Activated CD8-positive, alpha-beta memory T cell treated with anti-CD3 and anti-CD28 coated beads, Interleukin-2, amount 50 U/mL, for 4 hours (primary cell): ENCODE measurements at regions not wholly inside any gene's neighbourhood (a gene's known extent, or its start where the extent isn't known, plus 50 kb on each side); places are given as distances from the start of the nearest gene placed in this dataset.
"Not testable (repeated sequence)": the region's sequence is repeated elsewhere in the genome, so short reads cannot be mapped to it uniquely, and the experiment has no call there.

Source experiments
- DNase-seq: peaks from one replicate; pipeline ENCODE4 v3.0.0-alpha.2; 2020

GRCh38 chr4:124070688-124071484 is 641.6 kb downstream of the ANKRD50 start:
- no peak for DNase-seq

- DNase-seq: not testable (repeated sequence)
Measured at GRCh38 chr4:124075276-124075675, 637.3 kb downstream of the ANKRD50 start.

- DNase-seq: no peak
Measured at GRCh38 chr4:124079174-124079780, 633.3 kb downstream of the ANKRD50 start.

GRCh38 chr4:124083711-124084110 is 628.8 kb downstream of the ANKRD50 start:
- DNase-seq: no peak

GRCh38 chr4:124085561-124086180 is 626.9 kb downstream of the ANKRD50 start:
- no peak for DNase-seq

- DNase-seq: no peak
Measured at GRCh38 chr4:124090021-124090420, 622.5 kb downstream of the ANKRD50 start.

GRCh38 chr4:124092101-124092500 is 620.4 kb downstream of the ANKRD50 start:
- no peak for DNase-seq

- DNase-seq: no peak
Measured at GRCh38 chr4:124092541-124092984, 620.0 kb downstream of the ANKRD50 start.

- DNase-seq: no peak
Measured at GRCh38 chr4:124095621-124096020, 616.9 kb downstream of the ANKRD50 start.

- no peak for DNase-seq
Measured at GRCh38 chr4:124096290-124096689, 616.2 kb downstream of the ANKRD50 start.

GRCh38 chr4:124097447-124097846 is 615.1 kb downstream of the ANKRD50 start:
- no peak for DNase-seq

- DNase-seq: no peak
Measured at GRCh38 chr4:124104101-124104500, 608.4 kb downstream of the ANKRD50 start.

- DNase-seq: no peak
Measured at GRCh38 chr4:124104628-124105027, 607.9 kb downstream of the ANKRD50 start.

GRCh38 chr4:124105212-124105611 is 607.3 kb downstream of the ANKRD50 start:
- no peak for DNase-seq

- no peak for DNase-seq
Measured at GRCh38 chr4:124111411-124111810, 601.1 kb downstream of the ANKRD50 start.

- no peak for DNase-seq
Measured at GRCh38 chr4:124111922-124112321, 600.6 kb downstream of the ANKRD50 start.

- DNase-seq: no peak
Measured at GRCh38 chr4:124118061-124118460, 594.5 kb downstream of the ANKRD50 start.

GRCh38 chr4:124121461-124121971 is 591.0 kb downstream of the ANKRD50 start:
- DNase-seq: no peak

- DNase-seq: no peak
Measured at GRCh38 chr4:124123181-124123580, 589.4 kb downstream of the ANKRD50 start.

- DNase-seq: no peak
Measured at GRCh38 chr4:124123721-124124120, 588.8 kb downstream of the ANKRD50 start.

- not testable (repeated sequence) for DNase-seq
Measured at GRCh38 chr4:124131324-124131723, 581.2 kb downstream of the ANKRD50 start.

- DNase-seq: no peak
Measured at GRCh38 chr4:124132161-124132560, 580.4 kb downstream of the ANKRD50 start.

- DNase-seq: no peak
Measured at GRCh38 chr4:124133753-124134152, 578.8 kb downstream of the ANKRD50 start.

- no peak for DNase-seq
Measured at GRCh38 chr4:124135409-124135813, 577.1 kb downstream of the ANKRD50 start.
